ENCODE measurements at regions not wholly inside any gene's neighbourhood (a gene's known extent, or its start where the extent isn't known, plus 50 kb on each side); places are given as distances from the start of the nearest gene placed in this dataset.

GRCh38 chr13:42715909-42716308, 65.5 kb upstream of the FAM216B start:
- intact Hi-C loops (cut with DNase I): no loop called here
- FAIRE-seq (no peak), DNase-seq (no peak)
- H3K4me1 ChIP-seq (ENCODE audit: control insufficient read depth in 2 of 3, insufficient read depth in 2 of 3, low read depth in 1 of 3, low read length in 3 of 3): no peaks in the 10 kb centered on the region
- no peaks in the 10 kb centered on the region for H3K9me3 ChIP-seq (ENCODE audit: control insufficient read depth in 2 of 3, insufficient read depth in 1 of 3, low read length in 3 of 3)
- no peak overlapping the region for H3K9ac ChIP-seq (ENCODE audit: low read length in 3 of 3)
- H3K4me3 ChIP-seq (ENCODE audit: low read length in 3 of 3): no peak overlapping the region
- H3K27me3 ChIP-seq (ENCODE audit: control insufficient read depth, insufficient read depth, low read length): no peaks in the 10 kb centered on the region
- TF ChIP-seq CTCF (IDR thresholded peaks at IDR 0.05; ENCODE audit: borderline replicate concordance, extremely low read depth, insufficient read depth): no peak
- no peak overlapping the region for H3K27ac ChIP-seq (ENCODE audit: low read depth in 2 of 2, low read length in 2 of 2)
- no peaks in the 10 kb centered on the region for H3K36me3 ChIP-seq (ENCODE audit: control insufficient read depth in 2 of 3, insufficient read depth in 3 of 3, low read length in 3 of 3)

GRCh38 chr13:42717176-42717575, 64.2 kb upstream of the FAM216B start:
- no peak for FAIRE-seq
- no peak for DNase-seq
- Histone ChIP-seq H3K9me3 (ENCODE audit: control insufficient read depth in 2 of 3, insufficient read depth in 1 of 3, low read length in 3 of 3) (no peaks in the 10 kb centered on the region), H3K36me3 (ENCODE audit: control insufficient read depth in 2 of 3, insufficient read depth in 3 of 3, low read length in 3 of 3) (no peaks in the 10 kb centered on the region), H3K4me3 (ENCODE audit: low read length in 3 of 3) (no peak overlapping the region), H3K4me1 (ENCODE audit: control insufficient read depth in 2 of 3, insufficient read depth in 2 of 3, low read depth in 1 of 3, low read length in 3 of 3) (no peaks in the 10 kb centered on the region), H3K27me3 (ENCODE audit: control insufficient read depth, insufficient read depth, low read length) (no peaks in the 10 kb centered on the region), H3K9ac (ENCODE audit: low read length in 3 of 3) (no peak overlapping the region), H3K27ac (ENCODE audit: low read depth in 2 of 2, low read length in 2 of 2) (no peak overlapping the region)
- intact Hi-C loops (cut with DNase I): no loop called here
- TF ChIP-seq CTCF (IDR thresholded peaks at IDR 0.05; ENCODE audit: borderline replicate concordance, extremely low read depth, insufficient read depth): no peak

GRCh38 chr13:42720113-42720857, 61.1 kb upstream of the FAM216B start:
- TF ChIP-seq CTCF (IDR thresholded peaks at IDR 0.05; ENCODE audit: borderline replicate concordance, extremely low read depth, insufficient read depth): no peak
- Histone ChIP-seq H3K4me1 (ENCODE audit: control insufficient read depth in 2 of 3, insufficient read depth in 2 of 3, low read depth in 1 of 3, low read length in 3 of 3) (no peaks in the 10 kb centered on the region), H3K27ac (ENCODE audit: low read depth in 2 of 2, low read length in 2 of 2) (no peak overlapping the region), H3K4me3 (ENCODE audit: low read length in 3 of 3) (no peak overlapping the region), H3K36me3 (ENCODE audit: control insufficient read depth in 2 of 3, insufficient read depth in 3 of 3, low read length in 3 of 3) (no peaks in the 10 kb centered on the region), H3K9me3 (ENCODE audit: control insufficient read depth in 2 of 3, insufficient read depth in 1 of 3, low read length in 3 of 3) (no peaks in the 10 kb centered on the region), H3K9ac (ENCODE audit: low read length in 3 of 3) (no peak overlapping the region), H3K27me3 (ENCODE audit: control insufficient read depth, insufficient read depth, low read length) (no peaks in the 10 kb centered on the region)
- intact Hi-C loops (cut with DNase I): no loop called here
- no peak for FAIRE-seq
- DNase-seq: no peak

- no peaks in the 10 kb centered on the region for H3K4me1 ChIP-seq (ENCODE audit: control insufficient read depth in 2 of 3, insufficient read depth in 2 of 3, low read depth in 1 of 3, low read length in 3 of 3)
- no peak for FAIRE-seq
- H3K36me3 ChIP-seq (ENCODE audit: control insufficient read depth in 2 of 3, insufficient read depth in 3 of 3, low read length in 3 of 3): no peaks in the 10 kb centered on the region
- DNase-seq: no peak
- H3K27ac ChIP-seq (ENCODE audit: low read depth in 2 of 2, low read length in 2 of 2): no peak overlapping the region
- H3K9me3 ChIP-seq (ENCODE audit: control insufficient read depth in 2 of 3, insufficient read depth in 1 of 3, low read length in 3 of 3): no peaks in the 10 kb centered on the region
- no peaks in the 10 kb centered on the region for H3K27me3 ChIP-seq (ENCODE audit: control insufficient read depth, insufficient read depth, low read length)
- intact Hi-C loops (cut with DNase I): no loop called here
- H3K9ac ChIP-seq (ENCODE audit: low read length in 3 of 3): no peak overlapping the region
- no peak overlapping the region for H3K4me3 ChIP-seq (ENCODE audit: low read length in 3 of 3)
- no peak for TF ChIP-seq CTCF (IDR thresholded peaks at IDR 0.05; ENCODE audit: borderline replicate concordance, extremely low read depth, insufficient read depth)
Measured at GRCh38 chr13:42720858-42721219, 60.5 kb upstream of the FAM216B start.
